IMR-90 (cell line): ENCODE measurements at regions not wholly inside any gene's neighbourhood (a gene's known extent, or its start where the extent isn't known, plus 50 kb on each side); places are given as distances from the start of the nearest gene placed in this dataset.

Source experiments
- ATAC-seq: fragments of 200-7000 bp; cut with Tn5 transposase; 2 replicates; pipeline ENCODE4 v1.9.1; 2020; ENCODE audit warnings: low read depth, mild to moderate bottlenecking, moderate library complexity
- BruUV-seq: library from RNA; stranded (reverse); fragments of 400-500 nt; replicated peaks from 2 replicates; lab custom pipeline; 2021; lab: Mats Ljungman, UMichigan
- CTCF ChIA-PET: fragments of 300-600 bp; formaldehyde crosslinking; extraction: SDS; loops from one replicate; lab custom pipeline; 2021; ENCODE audit warnings: antibody characterized with exemption; lab: Yijun Ruan, JAX
- POLR2A ChIA-PET: fragments of 300-600 bp; sonication (Branson Sonifier 250); formaldehyde crosslinking; loops from one replicate; lab custom pipeline; 2022; ENCODE audit warnings: antibody characterized with exemption; ENCODE audit not compliant: unreplicated experiment; lab: Charles Lee
- DNase-seq: peaks from one replicate; pipeline ENCODE4 v3.0.0; 2013
- H2AFZ ChIP-seq: replicated peaks from 2 replicates; pipeline ENCODE3; 2013; ENCODE audit warnings: low read length, mild to moderate bottlenecking; ENCODE audit not compliant: poor library complexity
- H2AK5ac ChIP-seq: 2 replicates; pipeline ENCODE4 v1.6.1; 2013; ENCODE audit warnings: low read depth, low read length, inconsistent platforms
- H2AK9ac ChIP-seq: replicated peaks from 2 replicates; pipeline ENCODE3; 2013; ENCODE audit warnings: mild to moderate bottlenecking, low read depth, low read length, moderate library complexity; ENCODE audit not compliant: poor library complexity
- H2BK120ac ChIP-seq: 2 replicates; pipeline ENCODE4 v1.6.1; 2013; ENCODE audit warnings: low read depth, low read length, inconsistent platforms
- H2BK15ac ChIP-seq: 3 replicates; pipeline ENCODE4 v1.6.1; 2013; ENCODE audit warnings: low read depth, low read length, inconsistent platforms
- H2BK20ac ChIP-seq: 2 replicates; pipeline ENCODE4 v1.6.1; 2013; ENCODE audit warnings: low read depth, mild to moderate bottlenecking, inconsistent platforms, low read length, moderate library complexity
- H2BK5ac ChIP-seq: 2 replicates; pipeline ENCODE4 v1.6.1; 2013; ENCODE audit warnings: mild to moderate bottlenecking, low read depth, low read length, inconsistent platforms; ENCODE audit not compliant: poor library complexity, severe bottlenecking
- H3K14ac ChIP-seq: replicated peaks from 2 replicates; pipeline ENCODE4 v1.6.1; 2013; ENCODE audit warnings: low read depth, low read length, inconsistent platforms
- H3K18ac ChIP-seq: 2 replicates; pipeline ENCODE4 v1.6.1; 2013; ENCODE audit warnings: low read depth, low read length, control low read depth
- H3K23ac ChIP-seq: 2 replicates; pipeline ENCODE4 v1.6.1; 2013; ENCODE audit warnings: low read depth, low read length, inconsistent platforms
- H3K27ac ChIP-seq: 2 replicates; pipeline ENCODE4 v1.5.1; 2013; ENCODE audit warnings: mild to moderate bottlenecking, control low read depth, low read length; ENCODE audit not compliant: insufficient read depth
- H3K27me3 ChIP-seq: 2 replicates; pipeline ENCODE4 v1.6.1; 2013; ENCODE audit warnings: low read length; ENCODE audit not compliant: control insufficient read depth, insufficient read depth
- H3K36me3 ChIP-seq: 2 replicates; pipeline ENCODE4 v1.6.1; 2013; ENCODE audit warnings: low read length, mixed read lengths; ENCODE audit not compliant: control insufficient read depth, insufficient read depth
- H3K4ac ChIP-seq: 2 replicates; pipeline ENCODE4 v1.6.1; 2013; ENCODE audit warnings: low read depth, low read length, inconsistent platforms
- H3K4me1 ChIP-seq: 2 replicates; pipeline ENCODE4 v1.6.1; 2013; ENCODE audit warnings: low read length, mixed read lengths; ENCODE audit not compliant: control insufficient read depth, insufficient read depth
- H3K4me2 ChIP-seq: 2 replicates; pipeline ENCODE4 v1.6.1; 2013; ENCODE audit warnings: low read depth, mild to moderate bottlenecking, control low read depth, low read length, moderate library complexity
- H3K4me3 ChIP-seq: 2 replicates; pipeline ENCODE4 v1.5.1; 2013; ENCODE audit warnings: low read depth, mild to moderate bottlenecking, control low read depth, low read length, moderate library complexity; ENCODE audit not compliant: insufficient read depth
- H3K56ac ChIP-seq: 2 replicates; pipeline ENCODE4 v1.6.1; 2013; ENCODE audit warnings: low read length, inconsistent platforms; ENCODE audit not compliant: insufficient read depth; ENCODE audit errors: extremely low read depth
- H3K79me1 ChIP-seq, 2 experiments: 2 replicates each; pipeline ENCODE4 v1.6.1; 2013; ENCODE audit warnings: low read length in 2 of 2, inconsistent platforms in 1 of 2, low read depth in 1 of 2
- H3K9ac ChIP-seq: 2 replicates; pipeline ENCODE4 v1.6.1; 2013; ENCODE audit warnings: low read depth, low read length, control low read depth
- H3K9me1 ChIP-seq: 2 replicates; pipeline ENCODE4 v1.6.1; 2013; ENCODE audit warnings: low read length, inconsistent platforms; ENCODE audit not compliant: insufficient read depth
- H3K9me3 ChIP-seq: 2 replicates; pipeline ENCODE4 v1.6.1; 2013; ENCODE audit warnings: low read length; ENCODE audit not compliant: control insufficient read depth, insufficient read depth
- H4K20me1 ChIP-seq: 2 replicates; pipeline ENCODE4 v1.6.1; 2013; ENCODE audit warnings: low read length, inconsistent platforms; ENCODE audit not compliant: insufficient read depth
- H4K5ac ChIP-seq: 2 replicates; pipeline ENCODE4 v1.6.1; 2013; ENCODE audit warnings: mild to moderate bottlenecking, low read depth, low read length, control low read depth
- H4K8ac ChIP-seq, 2 experiments: 2 replicates each; pipeline ENCODE4 v1.6.1; 2013; ENCODE audit warnings: low read depth in 2 of 2, low read length in 2 of 2, control low read depth in 1 of 2, inconsistent platforms in 1 of 2
- H4K91ac ChIP-seq: 2 replicates; pipeline ENCODE4 v1.6.1; 2013; ENCODE audit warnings: low read depth, low read length, inconsistent platforms; ENCODE audit not compliant: insufficient read depth
- CTCF ChIP-seq: conservative IDR thresholded peaks from 2 replicates; pipeline ENCODE4 v1.5.1; 2012; ENCODE audit warnings: mild to moderate bottlenecking, low read depth, low read length, improper control_type of control experiment
- ELK1 ChIP-seq: fragments of 150-350 bp; IDR thresholded peaks from 2 replicates; pipeline ENCODE4 v1.6.1; 2016; ENCODE audit warnings: low read depth, mild to moderate bottlenecking, low read length, moderate library complexity, borderline replicate concordance
- MAFK ChIP-seq: IDR thresholded peaks from 2 replicates; pipeline ENCODE4 v1.6.1; 2012; ENCODE audit warnings: low read depth, low read length, improper control_type of control experiment
- RCOR1 ChIP-seq: IDR thresholded peaks from 2 replicates; pipeline ENCODE4 v1.6.1; 2012; ENCODE audit warnings: mild to moderate bottlenecking, low read length, improper control_type of control experiment; ENCODE audit not compliant: insufficient replicate concordance
- SMC3 ChIP-seq: fragments of 150-350 bp; IDR thresholded peaks from 2 replicates; pipeline ENCODE4 v1.6.1; 2016; ENCODE audit warnings: low read depth, mild to moderate bottlenecking, antibody characterized with exemption, low read length, moderate library complexity
- USF2 ChIP-seq: fragments of 150-350 bp; IDR thresholded peaks from 2 replicates; pipeline ENCODE4 v1.6.1; 2017; ENCODE audit warnings: mild to moderate bottlenecking, antibody characterized with exemption, low read length, low read depth
- WGBS, 2 experiments: methylation state at CpG; one replicate each; pipeline versions ENCODE4 v1.1.5 to v1.1.7; 2013; ENCODE audit warnings: missing lambda C conversion rate in 2 of 2; ENCODE audit not compliant: insufficient read length in 1 of 2; ENCODE audit errors: extremely low coverage in 2 of 2; 5-methylcytosine and 5-hydroxymethylcytosine counted together
- dilution Hi-C: fragments of 300-500 bp; cut with HindIII; formaldehyde crosslinking; loops from one replicate; pipeline ENCODE4 v1.14.3; 2018; ENCODE audit warnings: low sequenced_read_pairs; ENCODE audit not compliant: unreplicated experiment
- in situ Hi-C: fragments of 300-500 bp; cut with MboI; formaldehyde crosslinking; loops from 3 replicates; pipeline ENCODE4 v1.14.3; 2019; ENCODE audit warnings: low sequenced_read_pairs, inconsistent platforms, mixed read lengths
- intact Hi-C: fragments of 100-400 bp; cut with micrococcal nuclease; formaldehyde crosslinking; loops from 2 replicates; pipeline ENCODE4 v1.10.0; 2022

GRCh38 chrX:22516893-22517292, 244.2 kb downstream of the CBLL2 start:
- Histone ChIP-seq H4K91ac (no peak overlapping the region), H4K20me1 (no peaks in the 10 kb centered on the region), H3K4me3 (no peak overlapping the region), H2AK5ac (no peak overlapping the region), H3K9me1 (no peaks in the 10 kb centered on the region), H3K4ac (no peak overlapping the region), H2BK5ac (no peak overlapping the region), H4K5ac (no peak overlapping the region), H3K23ac (no peak overlapping the region), H2BK20ac (no peak overlapping the region), H2AK9ac (no peak overlapping the region), H3K9ac (no peak overlapping the region), H2BK15ac (no peak overlapping the region), H2BK120ac (no peak overlapping the region), H3K79me1 (no peaks in the 10 kb centered on the region), H3K4me1 (no peaks in the 10 kb centered on the region), H3K9me3 (no peaks in the 10 kb centered on the region), H3K36me3 (no peaks in the 10 kb centered on the region), H4K8ac (no peak overlapping the region), H3K18ac (no peak overlapping the region), H3K56ac (no peak overlapping the region), H3K4me2 (no peak overlapping the region), H3K27me3 (no peaks in the 10 kb centered on the region), H3K14ac (no peak overlapping the region), H2AFZ (no peak overlapping the region), H3K27ac (no peak overlapping the region)
- dilution Hi-C loops (no loop called here), intact Hi-C loops (no loop called here), in situ Hi-C loops (no loop called here)
- WGBS, 2 experiments, result no CpG with 5 or more reads among the region's 5 CpGs
- POLR2A ChIA-PET, result no interaction called here
- CTCF ChIA-PET, result no interaction called here
- no TSS peak for BruUV-seq
- DNase-seq (no peak), ATAC-seq (no peak)
- TF ChIP-seq MAFK (no peak), ELK1 (no peak), SMC3 (no peak), RCOR1 (no peak), CTCF (no peak), USF2 (no peak)
